HepG2 (cell line): ENCODE measurements at regions not wholly inside any gene's neighbourhood (a gene's known extent, or its start where the extent isn't known, plus 50 kb on each side); places are given as distances from the start of the nearest gene placed in this dataset.

Source experiments
- ATAC-seq: fragments of 200-7000 bp; cut with Tn5 transposase; 3 replicates; pipeline ENCODE4 v1.9.1; 2020; ENCODE audit warnings: mild to moderate bottlenecking, moderate library complexity
- BruUV-seq: library from RNA; stranded (reverse); fragments of 400-500 nt; replicated peaks from 2 replicates; lab custom pipeline; 2021; lab: Mats Ljungman, UMichigan
- CTCF ChIA-PET: fragments of 300-600 bp; formaldehyde crosslinking; extraction: SDS; loops from one replicate; lab custom pipeline; 2021; ENCODE audit warnings: low total read pairs, inconsistent platforms, low intra/inter-chr PET ratio; lab: Yijun Ruan, JAX
- POLR2A ChIA-PET: fragments of 350-600 bp; sonication (Branson Sonifier 250); formaldehyde crosslinking; loops from one replicate; lab custom pipeline; 2020; ENCODE audit warnings: antibody characterized with exemption, inconsistent platforms; lab: Yijun Ruan, JAX
- DNase-seq: peaks from one replicate; pipeline ENCODE4 v3.0.0-alpha.2; 2015; ENCODE audit warnings: low spot score
- FAIRE-seq: peaks from 3 replicates; lab custom pipeline; 2011; peaks lifted over from hg19 to GRCh38; lab: Jason Lieb, UNC
- H2AFZ ChIP-seq: one replicate; pipeline ENCODE4 v1.6.1; 2011; ENCODE audit warnings: low read length, inconsistent platforms
- H3K27ac ChIP-seq: fragments of 300-600 bp; 3 replicates; pipeline ENCODE4 v1.8.0; 2011; ENCODE audit warnings: mixed run types, mild to moderate bottlenecking, mixed read lengths, low read length, inconsistent platforms; ENCODE audit not compliant: insufficient read depth; ENCODE audit errors: extremely low read length
- H3K27me3 ChIP-seq, 2 experiments: fragments of 200-600 bp in 1 of 2; 2 replicates in 1 of 2; 3 replicates in 1 of 2; pipeline versions ENCODE4 v1.6.0 to v1.8.0; 2011; ENCODE audit warnings: low read length in 2 of 2, mild to moderate bottlenecking in 2 of 2, moderate library complexity in 2 of 2, inconsistent platforms in 1 of 2; ENCODE audit not compliant: insufficient read depth in 2 of 2, control insufficient read depth in 1 of 2
- H3K36me3 ChIP-seq, 2 experiments: fragments of 200-600 bp in 1 of 2; replicated peaks in 1 of 2; 2 replicates in 1 of 2; 3 replicates in 1 of 2; pipeline versions ENCODE4 v1.5.1 to v1.8.0; 2011; ENCODE audit warnings: low read length in 2 of 2, inconsistent platforms in 1 of 2; ENCODE audit not compliant: insufficient read depth in 2 of 2, control insufficient read depth in 1 of 2
- H3K4me1 ChIP-seq: 2 replicates; pipeline ENCODE4 v1.5.1; 2012; ENCODE audit warnings: low read length, inconsistent platforms; ENCODE audit not compliant: insufficient read depth
- H3K4me2 ChIP-seq: 2 replicates; pipeline ENCODE4 v1.6.0; 2011; ENCODE audit warnings: low read depth, low read length, inconsistent platforms
- H3K4me3 ChIP-seq, 3 experiments: fragments of 200-600 bp in 1 of 3; sonication (generic), shearing (Covaris generic) in 1 of 3; replicated peaks in 1 of 3; 2 replicates each; pipeline ENCODE4 v1.5.1; 2011 to 2016; ENCODE audit warnings: low read length in 3 of 3, inconsistent platforms in 2 of 3, low read depth in 2 of 3, mild to moderate bottlenecking in 2 of 3, control low read depth in 1 of 3, mixed read lengths in 1 of 3; ENCODE audit not compliant: insufficient read depth in 1 of 3
- H3K79me2 ChIP-seq: one replicate; pipeline ENCODE4 v1.6.1; 2011; ENCODE audit warnings: low read length, inconsistent platforms; ENCODE audit not compliant: insufficient read depth
- H3K9ac ChIP-seq: 2 replicates; pipeline ENCODE4 v1.6.0; 2011; ENCODE audit warnings: mild to moderate bottlenecking, low read depth, low read length, inconsistent platforms; ENCODE audit not compliant: insufficient read depth
- H3K9me3 ChIP-seq: 2 replicates; pipeline ENCODE4 v1.5.1; 2012; ENCODE audit warnings: mild to moderate bottlenecking, low read length
- H4K20me1 ChIP-seq: 2 replicates; pipeline ENCODE4 v1.6.0; 2011; ENCODE audit warnings: inconsistent platforms, mild to moderate bottlenecking, low read length, moderate library complexity; ENCODE audit not compliant: insufficient read depth
- ELF1 ChIP-seq: sonication (generic); formaldehyde crosslinking; IDR thresholded peaks from 2 replicates; pipeline ENCODE4 v1.4.0; 2020; ENCODE audit warnings: missing genetic modification reagents
- FOSL2 ChIP-seq: sonication (generic); formaldehyde crosslinking; IDR thresholded peaks from 2 replicates; pipeline ENCODE4 v1.4.0; 2020; ENCODE audit warnings: missing genetic modification reagents
- FOXJ3 ChIP-seq: sonication (generic); formaldehyde crosslinking; IDR thresholded peaks from 2 replicates; pipeline ENCODE4 v1.4.0; 2020; ENCODE audit warnings: missing genetic modification reagents, mild to moderate bottlenecking, borderline replicate concordance
- GATAD1 ChIP-seq: IDR thresholded peaks from 2 replicates; pipeline ENCODE4 v1.6.1; 2016; ENCODE audit warnings: missing genetic modification reagents, missing compliant biosample characterization
- KLF11 ChIP-seq: IDR thresholded peaks from 2 replicates; pipeline ENCODE4 v1.6.1; 2016; ENCODE audit warnings: missing compliant biosample characterization
- PHB2 ChIP-seq: fragments of 450-650 bp; IDR thresholded peaks from 2 replicates; pipeline ENCODE4 v1.6.1; 2018; ENCODE audit not compliant: partially characterized antibody
- SALL2 ChIP-seq: sonication (generic); formaldehyde crosslinking; IDR thresholded peaks from 2 replicates; pipeline ENCODE4 v1.8.1; 2023; ENCODE audit warnings: mild to moderate bottlenecking, missing genetic modification reagents, inconsistent platforms
- SP4 ChIP-seq: sonication (generic); formaldehyde crosslinking; IDR thresholded peaks from 2 replicates; pipeline ENCODE4 v1.8.1; 2023; ENCODE audit warnings: mild to moderate bottlenecking, missing genetic modification reagents
- ZFP91 ChIP-seq: sonication (generic); formaldehyde crosslinking; IDR thresholded peaks from 2 replicates; pipeline ENCODE4 v1.9.0; 2022; ENCODE audit warnings: missing genetic modification reagents, mild to moderate bottlenecking, borderline replicate concordance
- ZNF121 ChIP-seq: sonication (generic); formaldehyde crosslinking; IDR thresholded peaks from 2 replicates; pipeline ENCODE4 v1.5.0; 2020; ENCODE audit warnings: mild to moderate bottlenecking, missing genetic modification reagents
- ZNF331 ChIP-seq: sonication (generic); formaldehyde crosslinking; IDR thresholded peaks from 2 replicates; pipeline ENCODE4 v1.4.0; 2020; ENCODE audit warnings: missing genetic modification reagents
- ZNF484 ChIP-seq: sonication (generic); formaldehyde crosslinking; IDR thresholded peaks from 2 replicates; pipeline ENCODE4 v1.5.1; 2020; ENCODE audit warnings: mild to moderate bottlenecking, low read depth, missing genetic modification reagents, borderline replicate concordance
- ZNF605 ChIP-seq: sonication (generic); formaldehyde crosslinking; IDR thresholded peaks from 2 replicates; pipeline ENCODE4 v1.8.0; 2022; ENCODE audit warnings: mild to moderate bottlenecking, missing genetic modification reagents
- in situ Hi-C: cut with HindIII; loops from 2 replicates; pipeline ENCODE4 v1.10.0; 2017; ENCODE audit warnings: low pct_unique_long_range_greater_than_20kb; ENCODE audit not compliant: extremely low pct_ligation_motif_present
- intact Hi-C: fragments of 100-400 bp; cut with micrococcal nuclease; formaldehyde crosslinking; loops from one replicate; pipeline ENCODE4 v1.10.0; 2022; ENCODE audit not compliant: unreplicated experiment
- TF ChIP-seq, protein P1 (sequence below): sonication (generic); formaldehyde crosslinking; IDR thresholded peaks from 2 replicates; pipeline ENCODE4 v1.4.0; 2020; ENCODE audit warnings: mild to moderate bottlenecking, missing genetic modification reagents
- TF ChIP-seq, protein P2 (sequence below): sonication (generic); formaldehyde crosslinking; IDR thresholded peaks from 2 replicates; pipeline ENCODE4 v1.4.0; 2020; ENCODE audit warnings: missing genetic modification reagents

GRCh38 chr12:43145481-43145880 lies 406.5 kb downstream of the ADAMTS20 start (continued):
- TF ChIP-seq ZFP91 (CRISPR knock-in tag) (no peak), FOXJ3 (CRISPR knock-in tag) (no peak)
- TF ChIP-seq, protein P1, sequence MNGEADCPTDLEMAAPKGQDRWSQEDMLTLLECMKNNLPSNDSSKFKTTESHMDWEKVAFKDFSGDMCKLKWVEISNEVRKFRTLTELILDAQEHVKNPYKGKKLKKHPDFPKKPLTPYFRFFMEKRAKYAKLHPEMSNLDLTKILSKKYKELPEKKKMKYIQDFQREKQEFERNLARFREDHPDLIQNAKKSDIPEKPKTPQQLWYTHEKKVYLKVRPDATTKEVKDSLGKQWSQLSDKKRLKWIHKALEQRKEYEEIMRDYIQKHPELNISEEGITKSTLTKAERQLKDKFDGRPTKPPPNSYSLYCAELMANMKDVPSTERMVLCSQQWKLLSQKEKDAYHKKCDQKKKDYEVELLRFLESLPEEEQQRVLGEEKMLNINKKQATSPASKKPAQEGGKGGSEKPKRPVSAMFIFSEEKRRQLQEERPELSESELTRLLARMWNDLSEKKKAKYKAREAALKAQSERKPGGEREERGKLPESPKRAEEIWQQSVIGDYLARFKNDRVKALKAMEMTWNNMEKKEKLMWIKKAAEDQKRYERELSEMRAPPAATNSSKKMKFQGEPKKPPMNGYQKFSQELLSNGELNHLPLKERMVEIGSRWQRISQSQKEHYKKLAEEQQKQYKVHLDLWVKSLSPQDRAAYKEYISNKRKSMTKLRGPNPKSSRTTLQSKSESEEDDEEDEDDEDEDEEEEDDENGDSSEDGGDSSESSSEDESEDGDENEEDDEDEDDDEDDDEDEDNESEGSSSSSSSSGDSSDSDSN: no peak
- TF ChIP-seq, all 625 proteins: peak for 0

DNA sequence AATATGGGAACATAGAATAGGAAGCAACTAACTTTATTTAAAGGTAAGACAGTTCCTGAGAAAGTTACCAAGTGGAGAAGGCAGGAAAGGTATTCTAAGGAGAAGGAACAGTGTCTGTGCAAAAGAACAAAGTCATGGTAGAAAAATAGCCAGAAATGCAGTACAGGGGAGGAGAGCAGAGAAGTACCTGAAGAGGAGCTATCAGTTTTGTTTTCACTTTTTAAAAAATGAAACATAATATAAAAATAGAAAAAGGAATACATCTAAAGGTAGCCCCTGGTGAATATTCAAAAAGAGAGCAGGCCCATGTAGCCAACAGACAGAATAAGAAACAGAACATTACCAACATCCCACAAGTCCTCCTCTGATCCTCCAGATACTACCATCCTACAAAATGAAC lies 408.7 kb downstream of the ADAMTS20 start:
- POLR2A ChIA-PET: no interaction called here
- no TSS peak for BruUV-seq

More for the DNA sequence above, 408.7 kb downstream of the ADAMTS20 start:
- DNase-seq: no peak
- H3K79me2 ChIP-seq: no peaks in the 10 kb centered on the region
- no peak for FAIRE-seq
- no peaks in the 10 kb centered on the region for H3K4me1 ChIP-seq
- H3K9me3 ChIP-seq: no peaks in the 10 kb centered on the region
- H3K4me3 ChIP-seq: no peak overlapping the region
- CTCF ChIA-PET: no interaction called here
- H3K4me2 ChIP-seq: no peak overlapping the region
- ATAC-seq: no peak
- no peaks in the 10 kb centered on the region for H3K36me3 ChIP-seq
- in situ Hi-C loops: no loop called here
- no peaks in the 10 kb centered on the region for H4K20me1 ChIP-seq
- no peak overlapping the region for H3K9ac ChIP-seq
- intact Hi-C loops: no loop called here
- no peak overlapping the region for H2AFZ ChIP-seq
- TF ChIP-seq SP4 (CRISPR knock-in tag): no peak
- TF ChIP-seq FOSL2 (CRISPR knock-in tag): no peak
- TF ChIP-seq KLF11 (CRISPR knock-in tag): no peak
- no peak for TF ChIP-seq ZNF331 (CRISPR knock-in tag)
- TF ChIP-seq ELF1 (CRISPR knock-in tag): no peak
- no peak for TF ChIP-seq GATAD1 (CRISPR knock-in tag)
- no peak for TF ChIP-seq ZNF484
- TF ChIP-seq ZNF605: no peak
- TF ChIP-seq ZNF121: no peak
- no peak for TF ChIP-seq SALL2 (CRISPR knock-in tag)
- no peak for TF ChIP-seq PHB2
- TF ChIP-seq, protein P2, sequence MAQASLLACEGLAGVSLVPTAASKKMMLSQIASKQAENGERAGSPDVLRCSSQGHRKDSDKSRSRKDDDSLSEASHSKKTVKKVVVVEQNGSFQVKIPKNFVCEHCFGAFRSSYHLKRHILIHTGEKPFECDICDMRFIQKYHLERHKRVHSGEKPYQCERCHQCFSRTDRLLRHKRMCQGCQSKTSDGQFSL (CRISPR knock-in tag): no peak
- H3K27me3 ChIP-seq: no peaks in the 10 kb centered on the region
- H3K27ac ChIP-seq: no peak overlapping the region
